ENCODE measurements at regions not wholly inside any gene's neighbourhood (a gene's known extent, or its start where the extent isn't known, plus 50 kb on each side); places are given as distances from the start of the nearest gene placed in this dataset.

- Histone ChIP-seq H3K4me1 (ENCODE audit: control insufficient read depth in 2 of 3, insufficient read depth in 2 of 3, low read depth in 1 of 3, low read length in 3 of 3) (no peaks in the 10 kb centered on the region), H3K27me3 (ENCODE audit: control insufficient read depth, insufficient read depth, low read length) (no peaks in the 10 kb centered on the region), H3K9ac (ENCODE audit: low read length in 3 of 3) (no peak overlapping the region), H3K36me3 (ENCODE audit: control insufficient read depth in 2 of 3, insufficient read depth in 3 of 3, low read length in 3 of 3) (no peaks in the 10 kb centered on the region), H3K27ac (ENCODE audit: low read depth in 2 of 2, low read length in 2 of 2) (no peak overlapping the region), H3K9me3 (ENCODE audit: control insufficient read depth in 2 of 3, insufficient read depth in 1 of 3, low read length in 3 of 3) (no peaks in the 10 kb centered on the region), H3K4me3 (ENCODE audit: low read length in 3 of 3) (no peak overlapping the region)
- FAIRE-seq (no peak), DNase-seq (no peak)
- no peak for TF ChIP-seq CTCF (IDR thresholded peaks at IDR 0.05; ENCODE audit: borderline replicate concordance, extremely low read depth, insufficient read depth)
- intact Hi-C loops (cut with DNase I) = no loop called here
Measured at GRCh38 chr11:28677721-28678120, 569.5 kb downstream of the METTL15 start.

GRCh38 chr11:28675183-28675582 is 567.0 kb downstream of the METTL15 start:
- Histone ChIP-seq H3K36me3 (ENCODE audit: control insufficient read depth in 2 of 3, insufficient read depth in 3 of 3, low read length in 3 of 3) (no peaks in the 10 kb centered on the region), H3K4me3 (ENCODE audit: low read length in 3 of 3) (no peak overlapping the region), H3K9me3 (ENCODE audit: control insufficient read depth in 2 of 3, insufficient read depth in 1 of 3, low read length in 3 of 3) (no peaks in the 10 kb centered on the region), H3K27me3 (ENCODE audit: control insufficient read depth, insufficient read depth, low read length) (no peaks in the 10 kb centered on the region), H3K27ac (ENCODE audit: low read depth in 2 of 2, low read length in 2 of 2) (no peak overlapping the region), H3K9ac (ENCODE audit: low read length in 3 of 3) (no peak overlapping the region), H3K4me1 (ENCODE audit: control insufficient read depth in 2 of 3, insufficient read depth in 2 of 3, low read depth in 1 of 3, low read length in 3 of 3) (no peaks in the 10 kb centered on the region)
- FAIRE-seq = no peak
- intact Hi-C loops (cut with DNase I) = no loop called here
- TF ChIP-seq CTCF (IDR thresholded peaks at IDR 0.05; ENCODE audit: borderline replicate concordance, extremely low read depth, insufficient read depth) = no peak
- no peak for DNase-seq

- FAIRE-seq = no peak
- DNase-seq = peak in 4 of 5 donors; percentile 34 to 67 (median 38)
- no peaks in the 10 kb centered on the region for H3K4me1 ChIP-seq (ENCODE audit: control insufficient read depth in 2 of 3, insufficient read depth in 2 of 3, low read depth in 1 of 3, low read length in 3 of 3)
- no peaks in the 10 kb centered on the region for H3K36me3 ChIP-seq (ENCODE audit: control insufficient read depth in 2 of 3, insufficient read depth in 3 of 3, low read length in 3 of 3)
- H3K27me3 ChIP-seq (ENCODE audit: control insufficient read depth, insufficient read depth, low read length) = no peaks in the 10 kb centered on the region
- no peak overlapping the region for H3K27ac ChIP-seq (ENCODE audit: low read depth in 2 of 2, low read length in 2 of 2)
- no peak overlapping the region for H3K9ac ChIP-seq (ENCODE audit: low read length in 3 of 3)
- intact Hi-C loops (cut with DNase I) = no loop called here
- no peak overlapping the region for H3K4me3 ChIP-seq (ENCODE audit: low read length in 3 of 3)
- TF ChIP-seq CTCF (IDR thresholded peaks at IDR 0.05; ENCODE audit: borderline replicate concordance, extremely low read depth, insufficient read depth) = no peak
- no peaks in the 10 kb centered on the region for H3K9me3 ChIP-seq (ENCODE audit: control insufficient read depth in 2 of 3, insufficient read depth in 1 of 3, low read length in 3 of 3)
Measured at GRCh38 chr11:28674433-28675103, 566.4 kb downstream of the METTL15 start.

Measured in kidney (tissue), 13 donors.